ENCODE measurements at regions not wholly inside any gene's neighbourhood (a gene's known extent, or its start where the extent isn't known, plus 50 kb on each side); places are given as distances from the start of the nearest gene placed in this dataset.

GRCh38 chr2:118279005-118279404 lies 190.7 kb downstream of the INSIG2 start:
- DNase-seq (ENCODE audit: low read depth in 2 of 2): no peak

GRCh38 chr2:118278046-118278445 lies 189.8 kb downstream of the INSIG2 start:
- no peak for DNase-seq (ENCODE audit: low read depth in 2 of 2)

- no peak for DNase-seq (ENCODE audit: low read depth in 2 of 2)
These were observed 186.7 kb downstream of the INSIG2 start for GRCh38 chr2:118274841-118275510.

- no peak for DNase-seq (ENCODE audit: low read depth in 2 of 2)
These were observed 184.1 kb downstream of the INSIG2 start for GRCh38 chr2:118272391-118272790.

GRCh38 chr2:118269408-118270051 lies 181.3 kb downstream of the INSIG2 start:
- no peak for DNase-seq (ENCODE audit: low read depth in 2 of 2)

GRCh38 chr2:118268268-118268667 lies 180.0 kb downstream of the INSIG2 start:
- no peak for DNase-seq (ENCODE audit: low read depth in 2 of 2)

- DNase-seq (ENCODE audit: low read depth in 2 of 2): no peak
These were observed 177.7 kb downstream of the INSIG2 start for GRCh38 chr2:118265873-118266455.

GRCh38 chr2:118264232-118264990 lies 176.1 kb downstream of the INSIG2 start:
- DNase-seq (ENCODE audit: low read depth in 2 of 2): no peak

GRCh38 chr2:118257696-118258095 lies 169.4 kb downstream of the INSIG2 start:
- no peak for DNase-seq (ENCODE audit: low read depth in 2 of 2)

GRCh38 chr2:118255771-118256372 lies 167.6 kb downstream of the INSIG2 start:
- DNase-seq (ENCODE audit: low read depth in 2 of 2): no peak

GRCh38 chr2:118255301-118255700 lies 167.0 kb downstream of the INSIG2 start:
- DNase-seq (ENCODE audit: low read depth in 2 of 2): no peak

GRCh38 chr2:118254116-118254515 lies 165.8 kb downstream of the INSIG2 start:
- no peak for DNase-seq (ENCODE audit: low read depth in 2 of 2)

- DNase-seq (ENCODE audit: low read depth in 2 of 2): no peak
These were observed 163.2 kb downstream of the INSIG2 start for GRCh38 chr2:118251427-118251826.

GRCh38 chr2:118250463-118250862 lies 162.2 kb downstream of the INSIG2 start:
- no peak for DNase-seq (ENCODE audit: low read depth in 2 of 2)

- no peak for DNase-seq (ENCODE audit: low read depth in 2 of 2)
These were observed 161.7 kb downstream of the INSIG2 start for GRCh38 chr2:118250001-118250400.

GRCh38 chr2:118249531-118249930 lies 161.3 kb downstream of the INSIG2 start:
- no peak for DNase-seq (ENCODE audit: low read depth in 2 of 2)

- no peak for DNase-seq (ENCODE audit: low read depth in 2 of 2)
These were observed 158.5 kb downstream of the INSIG2 start for GRCh38 chr2:118246726-118247125.

GRCh38 chr2:118246079-118246478 lies 157.8 kb downstream of the INSIG2 start:
- no peak for DNase-seq (ENCODE audit: low read depth in 2 of 2)

GRCh38 chr2:118244686-118245085 lies 156.4 kb downstream of the INSIG2 start:
- no peak for DNase-seq (ENCODE audit: low read depth in 2 of 2)

GRCh38 chr2:118243031-118243430 lies 154.8 kb downstream of the INSIG2 start:
- DNase-seq (ENCODE audit: low read depth in 2 of 2): no peak

- DNase-seq (ENCODE audit: low read depth in 2 of 2): no peak
These were observed 153.9 kb downstream of the INSIG2 start for GRCh38 chr2:118242216-118242615.

- DNase-seq (ENCODE audit: low read depth in 2 of 2): no peak
These were observed 152.9 kb downstream of the INSIG2 start for GRCh38 chr2:118241128-118241527.

All from stimulated activated CD8-positive, alpha-beta memory T cell treated with anti-CD3 and anti-CD28 coated beads, Interleukin-15, amount 100 ng/mL, for 48 hours (primary cell).